Hepatocyte (in vitro differentiated cells): ENCODE measurements at regions not wholly inside any gene's neighbourhood (a gene's known extent, or its start where the extent isn't known, plus 50 kb on each side); places are given as distances from the start of the nearest gene placed in this dataset.
"Not testable (repeated sequence)": the region's sequence is repeated elsewhere in the genome, so short reads cannot be mapped to it uniquely, and the experiment has no call there.

Experiments
- DNase-seq: peaks from one replicate; pipeline ENCODE4 v3.0.0-alpha.2; 2016; ENCODE audit warnings: low spot score
- H2AFZ ChIP-seq: fragments of 200-600 bp; sonication (generic); 2 replicates; pipeline ENCODE4 v1.6.0; 2016; ENCODE audit warnings: antibody characterized with exemption, mild to moderate bottlenecking
- H3K27ac ChIP-seq: fragments of 200-600 bp; sonication (generic); 2 replicates; pipeline ENCODE4 v1.5.1; 2016; ENCODE audit warnings: mild to moderate bottlenecking
- H3K27me3 ChIP-seq: fragments of 200-600 bp; sonication (generic); 2 replicates; pipeline ENCODE4 v1.6.1; 2016
- H3K36me3 ChIP-seq: fragments of 200-600 bp; sonication (generic); replicated peaks from 2 replicates; pipeline ENCODE4 v1.5.1; 2016; ENCODE audit warnings: low read depth; ENCODE audit not compliant: insufficient read depth
- H3K4me1 ChIP-seq: fragments of 200-600 bp; sonication (generic); 2 replicates; pipeline ENCODE4 v1.5.1; 2016; ENCODE audit warnings: mild to moderate bottlenecking, moderate library complexity; ENCODE audit not compliant: insufficient read depth
- H3K4me2 ChIP-seq: fragments of 200-600 bp; sonication (generic); 2 replicates; pipeline ENCODE4 v1.6.0; 2016
- H3K4me3 ChIP-seq: fragments of 200-600 bp; sonication (generic); 2 replicates; pipeline ENCODE4 v1.5.1; 2016; ENCODE audit warnings: mild to moderate bottlenecking
- H3K79me2 ChIP-seq: fragments of 200-600 bp; sonication (generic); 2 replicates; pipeline ENCODE4 v1.6.0; 2017; ENCODE audit warnings: mild to moderate bottlenecking
- H3K9me2 ChIP-seq: fragments of 200-600 bp; sonication (generic); replicated peaks from 2 replicates; pipeline ENCODE4 v1.6.0; 2017; ENCODE audit warnings: mild to moderate bottlenecking; ENCODE audit not compliant: insufficient read depth
- H3K9me3 ChIP-seq: fragments of 200-600 bp; sonication (generic); 2 replicates; pipeline ENCODE4 v1.5.1; 2016; ENCODE audit warnings: low read depth, mild to moderate bottlenecking
- H4K20me1 ChIP-seq: fragments of 200-600 bp; sonication (generic); 2 replicates; pipeline ENCODE4 v1.6.0; 2016; ENCODE audit warnings: mild to moderate bottlenecking; ENCODE audit not compliant: insufficient read depth, poor library complexity, severe bottlenecking
- CTCF ChIP-seq: fragments of 200-600 bp; sonication (generic); IDR thresholded peaks from 2 replicates; pipeline ENCODE4 v1.5.1; 2016; ENCODE audit warnings: antibody characterized with exemption, mild to moderate bottlenecking; ENCODE audit not compliant: poor library complexity
- EZH2 ChIP-seq: fragments of 200-600 bp; sonication (generic); IDR thresholded peaks from 2 replicates; pipeline ENCODE4 v1.6.1; 2016; ENCODE audit warnings: antibody characterized with exemption, mild to moderate bottlenecking, borderline replicate concordance
- EZH2phosphoT487 ChIP-seq: fragments of 200-600 bp; sonication (generic); IDR thresholded peaks from one replicate; pipeline ENCODE4 v1.6.1; 2018; ENCODE audit warnings: antibody characterized with exemption, mild to moderate bottlenecking, low read depth, moderate library complexity; ENCODE audit not compliant: unreplicated experiment, severe bottlenecking
- WGBS: methylation state at CpG from one replicate; pipeline ENCODE4 v1.1.6; 2016; ENCODE audit warnings: low lambda C conversion rate; ENCODE audit errors: missing lambda C conversion rate; 5-methylcytosine and 5-hydroxymethylcytosine counted together

GRCh38 chr13:32845952-32846950 lies 170.0 kb upstream of the KL start:
- TF ChIP-seq EZH2 (no peak), CTCF (no peak), EZH2phosphoT487 (no peak)
- no peak overlapping the region for H3K4me2 ChIP-seq

DNA sequence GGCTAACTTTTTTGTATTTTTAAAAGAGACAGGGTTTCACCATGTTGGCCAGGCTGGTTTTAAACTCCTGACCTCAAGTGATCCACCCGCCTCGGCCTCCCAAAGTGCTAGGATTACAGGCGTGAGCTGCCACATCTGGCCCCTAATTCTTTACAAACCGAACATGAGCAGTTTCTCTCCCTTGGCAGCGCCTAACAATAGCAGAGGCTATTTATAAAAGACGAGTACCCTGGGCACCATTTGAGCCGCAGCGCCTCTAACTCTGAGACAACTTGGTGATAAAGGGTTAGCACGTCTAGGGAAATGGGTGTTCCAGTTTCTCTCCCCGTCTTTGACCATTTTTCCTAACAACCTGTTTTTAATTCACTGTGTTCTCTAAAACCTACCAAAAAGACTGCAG lies 168.2 kb upstream of the KL start:
- not testable (repeated sequence) for DNase-seq, H4K20me1 ChIP-seq, H3K27me3 ChIP-seq, H2AFZ ChIP-seq, H3K36me3 ChIP-seq, H3K4me3 ChIP-seq, H3K9me2 ChIP-seq, H3K27ac ChIP-seq, H3K79me2 ChIP-seq, H3K9me3 ChIP-seq, H3K4me2 ChIP-seq
- 74% methylated on average over 10 of the region's 10 CpGs for WGBS
- H3K4me1 ChIP-seq: peaks cover 11% of the 10 kb centered on the region

More at GRCh38 chr13:32845952-32846950, 170.0 kb upstream of the KL start:
- peaks cover 5% of the 10 kb centered on the region for H3K4me1 ChIP-seq
- no peaks in the 10 kb centered on the region for H3K79me2 ChIP-seq
- no peak overlapping the region for H3K4me3 ChIP-seq
- no peak for DNase-seq
- no peaks in the 10 kb centered on the region for H3K27me3 ChIP-seq
- WGBS: 74% methylated on average over 12 of the region's 12 CpGs
- H3K9me3 ChIP-seq: no peaks in the 10 kb centered on the region
- H3K36me3 ChIP-seq: no peaks in the 10 kb centered on the region
- H4K20me1 ChIP-seq: no peaks in the 10 kb centered on the region
- no peak overlapping the region for H3K27ac ChIP-seq
- no peaks in the 10 kb centered on the region for H3K9me2 ChIP-seq
- H2AFZ ChIP-seq: no peak overlapping the region

GRCh38 chr13:32849369-32849768 lies 166.9 kb upstream of the KL start:
- H3K27me3 ChIP-seq: no peaks in the 10 kb centered on the region
- H3K27ac ChIP-seq: no peak overlapping the region
- no peak for TF ChIP-seq CTCF
- no peak for TF ChIP-seq EZH2
- TF ChIP-seq EZH2phosphoT487: no peak
- DNase-seq: no peak
- no peaks in the 10 kb centered on the region for H3K79me2 ChIP-seq
- H3K4me2 ChIP-seq: no peak overlapping the region
- H2AFZ ChIP-seq: no peak overlapping the region
- no peaks in the 10 kb centered on the region for H3K9me3 ChIP-seq
- H4K20me1 ChIP-seq: no peaks in the 10 kb centered on the region
- no peaks in the 10 kb centered on the region for H3K36me3 ChIP-seq
- no peaks in the 10 kb centered on the region for H3K9me2 ChIP-seq
- H3K4me3 ChIP-seq: no peak overlapping the region
- H3K4me1 ChIP-seq: peaks cover 11% of the 10 kb centered on the region
- WGBS: 93% methylated on average over 9 of the region's 9 CpGs

DNA sequence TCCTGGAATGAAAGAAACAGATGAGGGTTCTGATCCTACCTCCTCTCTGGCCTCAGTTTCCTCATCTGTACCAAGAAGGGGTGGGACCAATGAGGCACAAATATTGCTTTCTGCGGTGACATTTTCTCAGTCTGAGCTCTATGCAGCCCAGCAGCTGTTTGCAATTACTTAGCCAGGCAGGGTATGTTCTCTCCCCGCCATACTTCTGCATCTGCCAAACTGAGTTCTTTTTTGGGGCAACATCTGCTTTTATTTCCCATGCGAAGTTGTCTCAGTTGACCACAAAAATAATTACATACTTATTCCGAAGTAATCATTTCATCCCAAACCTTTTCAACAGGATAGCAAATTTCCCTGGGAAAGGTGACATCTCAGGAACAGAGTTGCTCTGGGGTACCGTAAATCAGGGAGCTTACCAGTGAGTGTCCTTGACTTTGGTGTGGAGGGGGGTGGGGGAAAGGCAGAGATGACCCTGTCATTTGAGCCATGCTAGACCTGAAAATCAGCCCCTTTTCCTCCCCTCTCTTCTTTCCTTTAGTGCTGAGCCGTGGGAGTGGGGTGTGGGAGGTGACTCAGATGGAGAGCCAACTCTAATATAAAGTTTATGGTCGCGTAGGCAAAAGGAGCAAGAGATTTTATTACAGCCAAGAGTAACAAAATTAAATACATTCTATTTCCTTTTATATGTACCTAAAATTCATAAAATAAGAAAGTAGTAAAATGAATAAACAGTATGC lies 165.7 kb upstream of the KL start:
- no peaks in the 10 kb centered on the region for H3K27me3 ChIP-seq
- H3K27ac ChIP-seq: no peak overlapping the region
- H3K9me2 ChIP-seq: no peaks in the 10 kb centered on the region
- peaks cover 11% of the 10 kb centered on the region for H3K4me1 ChIP-seq
- no peak for DNase-seq
- H3K36me3 ChIP-seq: no peaks in the 10 kb centered on the region
- H2AFZ ChIP-seq: no peak overlapping the region
- no peak overlapping the region for H3K4me2 ChIP-seq
- no peaks in the 10 kb centered on the region for H3K9me3 ChIP-seq
- no peak for TF ChIP-seq CTCF
- no peak for TF ChIP-seq EZH2
- no peak for TF ChIP-seq EZH2phosphoT487
- H3K4me3 ChIP-seq: no peak overlapping the region
- WGBS: 67% methylated on average over 8 of the region's 8 CpGs
- no peaks in the 10 kb centered on the region for H3K79me2 ChIP-seq
- H4K20me1 ChIP-seq: no peaks in the 10 kb centered on the region
